Activated CD8-positive, alpha-beta memory T cell treated with anti-CD3 and anti-CD28 coated beads for 36 hours (primary cell): ENCODE measurements at regions not wholly inside any gene's neighbourhood (a gene's known extent, or its start where the extent isn't known, plus 50 kb on each side); places are given as distances from the start of the nearest gene placed in this dataset.

Experiments used
- CTCF ChIA-PET: fragments of 350-600 bp; sonication (Branson Sonifier 250); formaldehyde crosslinking; loops from one replicate; lab custom pipeline; 2021; ENCODE audit warnings: antibody characterized with exemption; lab: Charles Lee
- POLR2A ChIA-PET: fragments of 350-600 bp; sonication (Branson Sonifier 250); formaldehyde crosslinking; loops from one replicate; lab custom pipeline; 2021; ENCODE audit warnings: antibody characterized with exemption; lab: Charles Lee

GRCh38 chr6:153591159-153591558 is 447.9 kb upstream of the OPRM1 start:
- POLR2A ChIA-PET = no interaction called here
- CTCF ChIA-PET = no interaction called here

DNA sequence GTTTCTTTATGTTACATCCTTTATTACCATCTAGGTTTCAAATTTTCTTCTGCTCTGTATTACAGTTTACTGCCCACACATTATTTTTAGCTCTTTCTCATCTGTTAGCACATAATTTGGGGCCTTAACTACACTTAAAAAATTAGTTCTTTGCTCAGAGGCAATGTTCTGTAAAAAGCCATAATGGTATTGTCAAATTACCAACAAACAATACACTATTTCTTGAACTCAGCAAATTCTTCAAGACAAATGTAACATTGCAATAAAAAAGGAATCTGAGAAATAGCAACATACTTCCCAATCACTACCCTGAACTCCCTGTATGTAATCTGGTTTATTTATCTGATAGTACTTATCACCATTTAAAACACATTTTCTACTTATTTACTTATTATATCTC is 448.6 kb upstream of the OPRM1 start:
- POLR2A ChIA-PET = no interaction called here
- CTCF ChIA-PET = no interaction called here

- CTCF ChIA-PET = no interaction called here
- POLR2A ChIA-PET = no interaction called here
Measured at GRCh38 chr6:153588330-153588729, 450.7 kb upstream of the OPRM1 start.

- CTCF ChIA-PET = no interaction called here
- POLR2A ChIA-PET = no interaction called here
Measured at GRCh38 chr6:153583685-153584084, 452.6 kb upstream of the RGS17 start.

DNA sequence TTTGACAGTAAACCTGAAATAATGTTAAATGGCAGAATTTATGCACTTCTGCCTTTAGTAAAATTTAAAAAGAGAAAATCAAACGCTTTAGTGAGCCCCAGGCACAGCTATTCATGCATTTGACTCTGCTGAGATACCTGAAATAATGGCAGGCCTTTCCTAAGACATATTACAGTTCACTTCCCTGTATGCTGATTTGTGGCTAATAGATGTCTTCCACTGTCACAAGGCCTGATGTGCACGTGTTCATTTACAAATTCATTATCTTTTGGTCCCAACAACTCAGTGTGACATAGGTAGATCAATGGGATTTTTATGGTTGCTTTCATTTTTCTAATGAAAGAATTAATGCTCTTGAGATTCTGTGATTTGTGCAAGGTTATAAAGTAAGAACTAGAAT is 449.7 kb upstream of the RGS17 start:
- CTCF ChIA-PET = no interaction called here
- POLR2A ChIA-PET = no interaction called here

GRCh38 chr6:153575528-153575927 is 444.4 kb upstream of the RGS17 start:
- ChIA-PET POLR2A (no interaction called here), CTCF (no interaction called here)

DNA sequence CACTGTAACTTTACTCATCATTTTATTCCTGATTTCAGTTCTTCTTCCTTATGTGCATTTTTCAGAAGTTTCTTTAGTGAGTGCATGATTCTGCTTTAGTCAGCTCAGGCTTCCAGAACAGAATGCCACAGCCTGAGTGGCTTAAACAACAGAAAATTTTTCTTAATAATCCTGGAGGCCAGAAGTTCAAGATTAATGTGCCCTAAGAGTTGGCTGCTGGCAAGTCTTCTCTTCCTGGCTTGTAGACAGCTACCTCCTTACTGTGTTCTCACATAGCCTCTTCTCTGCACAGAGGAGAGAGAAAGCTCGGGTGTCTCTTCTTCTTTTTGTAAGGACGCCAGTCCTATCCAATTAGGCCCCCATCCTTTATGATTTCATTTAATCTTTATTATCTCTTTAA is 443.1 kb upstream of the RGS17 start:
- ChIA-PET CTCF (no interaction called here), POLR2A (no interaction called here)

DNA sequence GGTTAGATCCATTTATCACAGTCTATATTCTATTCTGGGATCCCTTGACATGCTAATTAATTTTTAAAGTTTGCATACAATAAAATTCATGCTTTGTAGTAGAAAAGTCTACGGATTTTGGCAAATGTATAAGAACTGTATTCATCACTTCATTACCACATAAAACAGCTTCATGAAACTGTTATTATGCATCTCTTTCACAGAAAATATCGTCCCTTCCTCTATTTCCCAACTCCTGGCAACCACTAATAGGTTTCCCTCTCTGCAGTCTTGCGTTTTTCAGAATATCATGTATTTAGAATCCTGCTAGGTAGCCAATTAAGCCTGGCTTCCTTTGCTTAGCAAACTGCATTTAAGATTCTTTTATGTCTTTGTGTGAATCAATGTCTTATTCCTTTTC is 441.3 kb upstream of the RGS17 start:
- ChIA-PET POLR2A (no interaction called here), CTCF (no interaction called here)

GRCh38 chr6:153568628-153569027 is 437.5 kb upstream of the RGS17 start:
- CTCF ChIA-PET = no interaction called here
- POLR2A ChIA-PET = no interaction called here

- POLR2A ChIA-PET = no interaction called here
- CTCF ChIA-PET = no interaction called here
Measured at GRCh38 chr6:153564803-153565202, 433.7 kb upstream of the RGS17 start.

DNA sequence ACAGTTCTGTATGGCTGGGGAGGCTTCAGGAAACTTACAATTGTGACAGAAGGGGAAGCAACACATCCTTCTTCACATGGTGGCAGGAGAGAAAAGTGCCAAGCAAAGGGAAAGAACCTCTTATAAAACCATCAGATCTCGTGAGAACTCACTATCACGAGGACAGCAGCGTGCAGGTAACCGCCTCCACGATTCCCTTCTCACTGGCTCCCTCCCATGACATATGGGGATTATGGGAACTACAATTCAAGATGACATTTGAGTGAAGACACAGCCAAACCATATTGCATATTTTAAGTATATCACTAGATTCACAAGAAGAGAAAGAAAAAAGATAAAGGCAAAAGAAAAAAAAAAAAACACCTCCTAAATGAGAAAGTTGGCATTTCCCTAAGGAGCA is 431.9 kb upstream of the RGS17 start:
- ChIA-PET CTCF (no interaction called here), POLR2A (no interaction called here)

GRCh38 chr6:153553627-153554026 is 422.5 kb upstream of the RGS17 start:
- POLR2A ChIA-PET = no interaction called here
- CTCF ChIA-PET = no interaction called here

- ChIA-PET POLR2A (no interaction called here), CTCF (no interaction called here)
Measured at GRCh38 chr6:153539602-153540001, 408.5 kb upstream of the RGS17 start.

GRCh38 chr6:153538491-153538890 is 407.4 kb upstream of the RGS17 start:
- CTCF ChIA-PET = no interaction called here
- POLR2A ChIA-PET = no interaction called here

DNA sequence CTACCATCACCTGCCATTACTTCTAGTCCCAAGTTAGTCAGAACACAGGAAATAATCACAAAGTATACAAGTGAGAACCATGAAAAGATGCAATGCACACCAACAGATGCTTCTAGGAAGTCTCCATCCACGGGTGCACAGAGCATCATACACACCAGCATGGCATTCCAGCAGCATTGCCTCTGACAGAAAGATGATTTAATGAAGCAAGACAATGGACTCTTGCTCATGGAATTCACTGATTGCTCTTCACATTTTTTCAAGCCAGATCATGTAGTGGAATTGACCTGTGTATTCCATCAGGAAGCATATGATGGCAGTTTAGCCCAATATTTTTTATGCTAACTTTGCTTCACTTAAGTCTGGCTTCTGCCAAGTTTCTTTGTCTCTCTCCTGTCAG is 406.3 kb upstream of the RGS17 start:
- ChIA-PET POLR2A (no interaction called here), CTCF (no interaction called here)

GRCh38 chr6:153526479-153526878 is 395.4 kb upstream of the RGS17 start:
- ChIA-PET POLR2A (no interaction called here), CTCF (no interaction called here)

- ChIA-PET POLR2A (no interaction called here), CTCF (interaction anchor here (0.7 kb wide), 1 partner anchor 462 kb away, joined by 3 read pairs; no protein-coding TSS in a partner anchor)
Measured at GRCh38 chr6:153525998-153526397, 394.9 kb upstream of the RGS17 start.

- ChIA-PET POLR2A (no interaction called here), CTCF (no interaction called here)
Measured at GRCh38 chr6:153523390-153523789, 392.3 kb upstream of the RGS17 start.

DNA sequence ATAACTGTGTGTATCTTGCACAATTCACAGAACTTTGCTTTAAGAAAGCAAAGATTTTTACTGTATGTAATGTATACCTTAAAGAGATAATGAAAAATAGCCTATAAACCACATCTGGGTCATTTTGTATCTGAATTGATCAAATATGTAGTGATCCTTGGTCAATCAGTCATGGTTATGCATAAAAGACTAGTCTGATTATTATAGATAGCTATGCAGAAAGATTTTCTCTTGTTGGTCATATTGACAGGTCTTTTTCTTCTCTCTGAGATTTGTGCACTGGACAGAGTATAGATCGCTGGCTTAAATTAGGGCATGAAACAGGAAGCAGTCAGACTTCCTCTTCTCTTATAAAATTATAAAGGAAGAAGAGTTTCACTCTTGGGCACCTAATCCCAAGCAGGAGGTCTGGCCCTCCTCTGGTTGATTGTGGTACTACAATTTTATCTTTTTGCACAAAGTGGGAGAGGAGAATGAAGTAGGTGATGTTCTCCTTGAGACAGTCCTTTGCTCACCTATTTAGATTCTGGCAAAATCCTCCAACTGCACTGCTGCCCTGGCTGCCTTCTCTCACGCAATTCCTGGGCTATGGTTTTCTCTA is 380.9 kb upstream of the RGS17 start:
- ChIA-PET CTCF (no interaction called here), POLR2A (no interaction called here)

GRCh38 chr6:153503810-153504209 is 372.7 kb upstream of the RGS17 start:
- ChIA-PET CTCF (no interaction called here), POLR2A (no interaction called here)

- ChIA-PET POLR2A (no interaction called here), CTCF (no interaction called here)
Measured at GRCh38 chr6:153493501-153493900, 362.4 kb upstream of the RGS17 start.

DNA sequence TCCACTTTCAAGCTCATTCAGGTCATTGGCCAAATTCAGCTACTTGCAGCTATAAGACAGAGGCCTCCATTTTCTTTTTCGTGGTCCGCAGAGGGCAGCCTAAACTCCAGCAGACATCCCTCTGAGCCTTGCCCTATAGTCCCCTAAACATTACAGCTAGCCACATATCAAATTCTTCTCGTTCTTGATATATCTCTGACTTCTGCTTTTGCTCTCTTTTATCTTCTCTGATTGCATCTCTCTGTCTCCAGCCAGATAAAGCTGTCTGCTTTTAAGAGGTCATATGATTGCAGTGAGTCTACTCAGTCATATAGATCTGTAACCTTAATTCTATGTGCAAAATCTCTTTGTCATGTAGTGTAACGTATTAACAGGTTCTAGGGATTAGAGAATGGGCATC is 358.4 kb upstream of the RGS17 start:
- ChIA-PET CTCF (no interaction called here), POLR2A (no interaction called here)
